ENCODE measurements at regions not wholly inside any gene's neighbourhood (a gene's known extent, or its start where the extent isn't known, plus 50 kb on each side); places are given as distances from the start of the nearest gene placed in this dataset.

- Histone ChIP-seq H3K27me3 (replicated peaks; ENCODE audit: insufficient read depth, low read depth, low read length, poor library complexity) (no peaks in the 10 kb centered on the region), H3K9me3 (ENCODE audit: low read depth, low read length, poor library complexity, severe bottlenecking) (no peaks in the 10 kb centered on the region), H3K36me3 (ENCODE audit: insufficient read depth, low read length, poor library complexity, severe bottlenecking) (no peaks in the 10 kb centered on the region), H3K4me3 (ENCODE audit: low read depth, low read length, poor library complexity, severe bottlenecking) (no peak overlapping the region), H3K4me1 (ENCODE audit: insufficient read depth, low read length, poor library complexity, severe bottlenecking) (no peaks in the 10 kb centered on the region), H3K27ac (ENCODE audit: low read depth, low read length, poor library complexity, severe bottlenecking) (no peak overlapping the region)
- DNase-seq (ENCODE audit: low spot score) = no peak
- no peak for TF ChIP-seq EZH2 (IDR thresholded peaks at IDR 0.05; ENCODE audit: borderline replicate concordance, low read depth, low read length, poor library complexity, severe bottlenecking)
- TF ChIP-seq, protein P1, sequence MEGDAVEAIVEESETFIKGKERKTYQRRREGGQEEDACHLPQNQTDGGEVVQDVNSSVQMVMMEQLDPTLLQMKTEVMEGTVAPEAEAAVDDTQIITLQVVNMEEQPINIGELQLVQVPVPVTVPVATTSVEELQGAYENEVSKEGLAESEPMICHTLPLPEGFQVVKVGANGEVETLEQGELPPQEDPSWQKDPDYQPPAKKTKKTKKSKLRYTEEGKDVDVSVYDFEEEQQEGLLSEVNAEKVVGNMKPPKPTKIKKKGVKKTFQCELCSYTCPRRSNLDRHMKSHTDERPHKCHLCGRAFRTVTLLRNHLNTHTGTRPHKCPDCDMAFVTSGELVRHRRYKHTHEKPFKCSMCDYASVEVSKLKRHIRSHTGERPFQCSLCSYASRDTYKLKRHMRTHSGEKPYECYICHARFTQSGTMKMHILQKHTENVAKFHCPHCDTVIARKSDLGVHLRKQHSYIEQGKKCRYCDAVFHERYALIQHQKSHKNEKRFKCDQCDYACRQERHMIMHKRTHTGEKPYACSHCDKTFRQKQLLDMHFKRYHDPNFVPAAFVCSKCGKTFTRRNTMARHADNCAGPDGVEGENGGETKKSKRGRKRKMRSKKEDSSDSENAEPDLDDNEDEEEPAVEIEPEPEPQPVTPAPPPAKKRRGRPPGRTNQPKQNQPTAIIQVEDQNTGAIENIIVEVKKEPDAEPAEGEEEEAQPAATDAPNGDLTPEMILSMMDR (conservative IDR thresholded peaks at IDR 0.05; ENCODE audit: low read depth, low read length) = no peak
- POLR2A ChIA-PET (ENCODE audit: low non-redundant PET) = no interaction called here
- intact Hi-C loops (cut with micrococcal nuclease; ENCODE audit: unreplicated experiment) = no loop called here
- no TSS peak for BruUV-seq (replicated peaks)
- CTCF ChIA-PET = no interaction called here
These were observed 171.5 kb downstream of the MN1 start for GRCh38 chr22:27629908-27630673.

GRCh38 chr22:27630754-27631153, 170.8 kb downstream of the MN1 start:
- DNase-seq (ENCODE audit: low spot score) = no peak
- no TSS peak for BruUV-seq (replicated peaks)
- Histone ChIP-seq H3K4me3 (ENCODE audit: low read depth, low read length, poor library complexity, severe bottlenecking) (no peak overlapping the region), H3K36me3 (ENCODE audit: insufficient read depth, low read length, poor library complexity, severe bottlenecking) (no peaks in the 10 kb centered on the region), H3K9me3 (ENCODE audit: low read depth, low read length, poor library complexity, severe bottlenecking) (no peaks in the 10 kb centered on the region), H3K4me1 (ENCODE audit: insufficient read depth, low read length, poor library complexity, severe bottlenecking) (no peaks in the 10 kb centered on the region), H3K27ac (ENCODE audit: low read depth, low read length, poor library complexity, severe bottlenecking) (no peak overlapping the region), H3K27me3 (replicated peaks; ENCODE audit: insufficient read depth, low read depth, low read length, poor library complexity) (no peaks in the 10 kb centered on the region)
- ChIA-PET CTCF (no interaction called here), POLR2A (ENCODE audit: low non-redundant PET) (no interaction called here)
- TF ChIP-seq, protein P1 (conservative IDR thresholded peaks at IDR 0.05; ENCODE audit: low read depth, low read length) = no peak
- no peak for TF ChIP-seq EZH2 (IDR thresholded peaks at IDR 0.05; ENCODE audit: borderline replicate concordance, low read depth, low read length, poor library complexity, severe bottlenecking)
- intact Hi-C loops (cut with micrococcal nuclease; ENCODE audit: unreplicated experiment) = no loop called here

DNA sequence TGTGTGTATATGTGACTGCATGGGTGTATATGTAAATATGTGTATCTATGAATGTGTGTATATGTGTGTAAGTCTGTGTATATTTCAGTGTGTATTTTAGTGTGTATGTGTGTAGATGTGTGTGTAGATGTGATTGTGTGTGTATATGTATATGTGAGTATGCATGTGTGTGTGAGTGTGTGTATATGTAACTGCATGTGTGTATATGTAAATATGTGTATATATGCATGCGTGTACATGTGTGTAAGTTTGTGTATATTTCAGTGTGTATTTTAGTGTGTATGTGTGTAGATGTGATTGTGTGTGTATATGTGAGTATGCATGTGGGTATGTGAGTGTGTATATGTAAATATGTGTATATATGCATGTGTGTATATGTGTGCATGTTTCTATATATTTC, 169.9 kb downstream of the MN1 start:
- no TSS peak for BruUV-seq (replicated peaks)
- Histone ChIP-seq H3K4me1 (ENCODE audit: insufficient read depth, low read length, poor library complexity, severe bottlenecking) (no peaks in the 10 kb centered on the region), H3K4me3 (ENCODE audit: low read depth, low read length, poor library complexity, severe bottlenecking) (no peak overlapping the region), H3K27me3 (replicated peaks; ENCODE audit: insufficient read depth, low read depth, low read length, poor library complexity) (no peaks in the 10 kb centered on the region), H3K27ac (ENCODE audit: low read depth, low read length, poor library complexity, severe bottlenecking) (no peak overlapping the region), H3K36me3 (ENCODE audit: insufficient read depth, low read length, poor library complexity, severe bottlenecking) (no peaks in the 10 kb centered on the region), H3K9me3 (ENCODE audit: low read depth, low read length, poor library complexity, severe bottlenecking) (no peaks in the 10 kb centered on the region)
- no peak for DNase-seq (ENCODE audit: low spot score)
- intact Hi-C loops (cut with micrococcal nuclease; ENCODE audit: unreplicated experiment) = no loop called here
- CTCF ChIA-PET = no interaction called here
- TF ChIP-seq, protein P1 (conservative IDR thresholded peaks at IDR 0.05; ENCODE audit: low read depth, low read length) = no peak
- no peak for TF ChIP-seq EZH2 (IDR thresholded peaks at IDR 0.05; ENCODE audit: borderline replicate concordance, low read depth, low read length, poor library complexity, severe bottlenecking)
- POLR2A ChIA-PET (ENCODE audit: low non-redundant PET) = no interaction called here

Data from A673 (cell line).